H9 (cell line): ENCODE measurements at regions not wholly inside any gene's neighbourhood (a gene's known extent, or its start where the extent isn't known, plus 50 kb on each side); places are given as distances from the start of the nearest gene placed in this dataset.

Experiments
- DNase-seq: peaks from one replicate; pipeline ENCODE4 v3.0.0-alpha.2; 2017
- H2AFZ ChIP-seq: one replicate; pipeline ENCODE4 v1.6.1; 2013; ENCODE audit warnings: mild to moderate bottlenecking, low read length, control low read depth, moderate library complexity
- H2AK5ac ChIP-seq: 2 replicates; pipeline ENCODE4 v1.6.1; 2013; ENCODE audit warnings: low read length, control low read depth, mixed read lengths; ENCODE audit not compliant: insufficient read length
- H2BK120ac ChIP-seq: one replicate; pipeline ENCODE4 v1.6.1; 2013; ENCODE audit warnings: low read depth, mild to moderate bottlenecking, low read length, control low read depth, inconsistent platforms; ENCODE audit not compliant: poor library complexity, severe bottlenecking
- H2BK12ac ChIP-seq: 2 replicates; pipeline ENCODE4 v1.6.1; 2013; ENCODE audit warnings: low read length, control low read depth, mixed read lengths, low read depth; ENCODE audit not compliant: insufficient read length
- H2BK15ac ChIP-seq: 2 replicates; pipeline ENCODE4 v1.6.1; 2013; ENCODE audit warnings: low read depth, low read length, control low read depth
- H2BK20ac ChIP-seq: one replicate; pipeline ENCODE4 v1.6.1; 2013; ENCODE audit warnings: low read depth, mild to moderate bottlenecking, low read length, control low read depth, inconsistent platforms; ENCODE audit not compliant: poor library complexity, severe bottlenecking
- H2BK5ac ChIP-seq: 2 replicates; pipeline ENCODE4 v1.6.1; 2013; ENCODE audit warnings: low read length, control low read depth, mixed read lengths; ENCODE audit not compliant: insufficient read length
- H3K14ac ChIP-seq: 2 replicates; pipeline ENCODE4 v1.6.1; 2013; ENCODE audit warnings: low read length, control low read depth; ENCODE audit not compliant: insufficient read depth
- H3K18ac ChIP-seq: 2 replicates; pipeline ENCODE4 v1.6.1; 2013; ENCODE audit warnings: low read depth, mild to moderate bottlenecking, mixed read lengths, low read length, control low read depth; ENCODE audit not compliant: insufficient read length
- H3K23ac ChIP-seq: 2 replicates; pipeline ENCODE4 v1.6.1; 2013; ENCODE audit warnings: low read length, control low read depth, mixed read lengths, low read depth; ENCODE audit not compliant: insufficient read length
- H3K23me2 ChIP-seq: 2 replicates; pipeline ENCODE4 v1.6.1; 2013; ENCODE audit warnings: low read depth, mild to moderate bottlenecking, mixed read lengths, low read length, control low read depth; ENCODE audit not compliant: insufficient read length, poor library complexity, severe bottlenecking
- H3K27ac ChIP-seq: 2 replicates; pipeline ENCODE4 v1.5.1; 2013; ENCODE audit warnings: low read length, control low read depth, mixed read lengths, low read depth; ENCODE audit not compliant: insufficient read length
- H3K27me3 ChIP-seq: 2 replicates; pipeline ENCODE4 v1.6.1; 2013; ENCODE audit warnings: low read length, control low read depth, inconsistent platforms; ENCODE audit not compliant: insufficient read depth
- H3K4ac ChIP-seq: 2 replicates; pipeline ENCODE4 v1.6.1; 2013; ENCODE audit warnings: low read depth, mild to moderate bottlenecking, control low read depth, inconsistent platforms, low read length, moderate library complexity
- H3K4me1 ChIP-seq: 2 replicates; pipeline ENCODE4 v1.6.1; 2013; ENCODE audit warnings: low read length, control low read depth, inconsistent platforms; ENCODE audit not compliant: insufficient read depth
- H3K4me2 ChIP-seq: 2 replicates; pipeline ENCODE4 v1.6.1; 2013; ENCODE audit warnings: low read length, control low read depth, mixed read lengths; ENCODE audit not compliant: insufficient read length, insufficient read depth
- H3K56ac ChIP-seq: 2 replicates; pipeline ENCODE4 v1.6.1; 2013; ENCODE audit warnings: low read depth, mild to moderate bottlenecking, mixed read lengths, low read length, control low read depth; ENCODE audit not compliant: insufficient read length
- H3K79me1 ChIP-seq: 2 replicates; pipeline ENCODE4 v1.6.1; 2013; ENCODE audit warnings: low read depth, mild to moderate bottlenecking, moderate library complexity, low read length, control low read depth, inconsistent platforms; ENCODE audit not compliant: insufficient read depth, poor library complexity, severe bottlenecking
- H3K79me2 ChIP-seq: 2 replicates; pipeline ENCODE4 v1.6.1; 2013; ENCODE audit warnings: low read length, control low read depth, inconsistent platforms; ENCODE audit not compliant: insufficient read depth
- H3K9ac ChIP-seq: 2 replicates; pipeline ENCODE4 v1.6.1; 2013; ENCODE audit warnings: low read length, control low read depth, mixed read lengths; ENCODE audit not compliant: insufficient read length; ENCODE audit errors: extremely low read depth
- H3K9me3 ChIP-seq: one replicate; pipeline ENCODE4 v1.6.1; 2013; ENCODE audit warnings: low read depth, low read length, inconsistent platforms; ENCODE audit not compliant: control insufficient read depth
- H3T11ph ChIP-seq: one replicate; pipeline ENCODE4 v1.6.1; 2013; ENCODE audit warnings: mild to moderate bottlenecking, low read length, control low read depth, inconsistent platforms
- H4K20me1 ChIP-seq: one replicate; pipeline ENCODE4 v1.6.1; 2013; ENCODE audit not compliant: control insufficient read depth, insufficient read length, insufficient read depth
- H4K5ac ChIP-seq: 2 replicates; pipeline ENCODE4 v1.6.1; 2013; ENCODE audit warnings: low read depth, mild to moderate bottlenecking, mixed read lengths, low read length, control low read depth; ENCODE audit not compliant: insufficient read length
- H4K8ac ChIP-seq: replicated peaks from 2 replicates; pipeline ENCODE4 v1.6.1; 2013; ENCODE audit warnings: low read length, control low read depth, mixed read lengths, low read depth; ENCODE audit not compliant: insufficient read length
- H4K91ac ChIP-seq: 2 replicates; pipeline ENCODE4 v1.6.1; 2013; ENCODE audit warnings: low read depth, mild to moderate bottlenecking, moderate library complexity, mixed read lengths, low read length, control low read depth; ENCODE audit not compliant: insufficient read length
- H3K27ac Mint-ChIP-seq, 3 experiments: 2 replicates in 2 of 3; 3 replicates in 1 of 3; pipeline ENCODE4 v1.8.0; 2020 to 2021; ENCODE audit warnings: mixed read lengths in 3 of 3, mild to moderate bottlenecking in 1 of 3, moderate library complexity in 1 of 3
- H3K27me3 Mint-ChIP-seq: 2 replicates; pipeline ENCODE4 v1.8.0; 2021; ENCODE audit warnings: low read depth, mild to moderate bottlenecking, moderate library complexity, mixed read lengths
- H3K36me3 Mint-ChIP-seq, 3 experiments: 2 replicates in 2 of 3; 3 replicates in 1 of 3; pipeline ENCODE4 v1.8.0; 2020 to 2021; ENCODE audit warnings: low read depth in 3 of 3, mixed read lengths in 3 of 3; ENCODE audit not compliant: insufficient read depth in 1 of 3
- H3K4me1 Mint-ChIP-seq, 2 experiments: 2 replicates each; pipeline ENCODE4 v1.8.0; 2020; ENCODE audit warnings: mixed read lengths in 2 of 2
- H3K4me3 Mint-ChIP-seq, 2 experiments: 2 replicates in 1 of 2; 3 replicates in 1 of 2; pipeline ENCODE4 v1.8.0; 2020 to 2021; ENCODE audit warnings: mild to moderate bottlenecking in 2 of 2, mixed read lengths in 2 of 2, moderate library complexity in 1 of 2
- H3K9me3 Mint-ChIP-seq, 2 experiments: 2 replicates in 1 of 2; 3 replicates in 1 of 2; pipeline ENCODE4 v1.8.0; 2020; ENCODE audit warnings: mild to moderate bottlenecking in 2 of 2, mixed read lengths in 2 of 2, moderate library complexity in 1 of 2
- CTCF ChIP-seq: fragments of 200-600 bp; sonication (generic); conservative IDR thresholded peaks from 3 replicates; pipeline ENCODE4 v1.8.0; 2021; ENCODE audit warnings: antibody characterized with exemption, mild to moderate bottlenecking
- WGBS: extraction: QIAGEN DNeasy Blood & Tissue Kit; methylation state at CpG from one replicate; pipeline ENCODE4 v1.1.7; 2013; ENCODE audit warnings: missing lambda C conversion rate, low lambda C conversion rate, mixed read lengths; ENCODE audit not compliant: insufficient read length; ENCODE audit errors: extremely low coverage; 5-methylcytosine and 5-hydroxymethylcytosine counted together

DNA sequence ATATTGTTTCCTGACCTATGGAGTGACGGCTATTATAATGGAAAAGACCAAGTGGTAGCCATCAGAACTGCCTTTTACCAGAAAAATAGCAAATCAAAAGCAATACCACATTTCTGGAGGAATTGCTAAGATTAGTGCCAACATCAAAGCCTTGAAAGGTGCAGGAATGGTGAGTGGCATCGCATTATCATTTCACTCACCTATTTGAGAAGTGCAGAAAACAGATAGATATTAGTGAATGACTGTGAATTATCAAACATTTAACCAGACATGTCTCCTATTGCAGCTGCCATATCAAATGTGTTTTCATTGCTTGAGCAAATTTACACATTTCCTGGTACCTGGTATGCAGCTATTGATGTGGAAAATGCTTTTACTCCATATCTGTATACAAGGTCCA, 1638.1 kb upstream of the PABPC4L start:
- Mint-ChIP-seq H3K36me3 (no peaks in the 10 kb centered on the region), H3K4me3 (no peak overlapping the region), H3K27me3 (no peaks in the 10 kb centered on the region), H3K4me1 (peaks cover 2 to 9% of the 10 kb centered on the region in 2 experiments), H3K9me3 (no peaks in the 10 kb centered on the region), H3K27ac (no peak overlapping the region)
- Histone ChIP-seq H2BK15ac (no peak overlapping the region), H2BK5ac (no peak overlapping the region), H3K9me3 (no peaks in the 10 kb centered on the region), H2AFZ (no peak overlapping the region), H3K79me1 (no peaks in the 10 kb centered on the region), H2BK20ac (no peak overlapping the region), H3K4me1 (no peaks in the 10 kb centered on the region), H3K27ac (no peak overlapping the region), H3T11ph (no peak overlapping the region), H4K91ac (no peak overlapping the region), H2BK12ac (no peak overlapping the region), H3K4ac (no peak overlapping the region), H4K20me1 (no peaks in the 10 kb centered on the region), H3K79me2 (no peaks in the 10 kb centered on the region), H2BK120ac (no peak overlapping the region), H4K8ac (no peak overlapping the region), H4K5ac (no peak overlapping the region), H3K27me3 (no peaks in the 10 kb centered on the region), H3K4me2 (no peak overlapping the region), H3K9ac (no peak overlapping the region), H3K14ac (no peak overlapping the region), H3K18ac (no peak overlapping the region), H3K56ac (no peak overlapping the region), H3K23ac (no peak overlapping the region), H3K23me2 (no peaks in the 10 kb centered on the region), H2AK5ac (no peak overlapping the region)
- DNase-seq, result no peak
- whole genome bisulfite sequencing, result no CpG with 5 or more reads among the region's 2 CpGs
- TF ChIP-seq CTCF, result no peak
